Endothelial cell of umbilical vein (primary cell): ENCODE measurements at regions not wholly inside any gene's neighbourhood (a gene's known extent, or its start where the extent isn't known, plus 50 kb on each side); places are given as distances from the start of the nearest gene placed in this dataset.

Source experiments
- BruUV-seq: library from RNA; stranded (reverse); fragments of 400-500 nt; replicated peaks from 2 replicates; lab custom pipeline; 2021; lab: Mats Ljungman, UMichigan
- CTCF ChIA-PET: fragments of 300-600, 350-600 bp; sonication (Branson Sonifier 250); formaldehyde crosslinking; loops from one replicate; lab custom pipeline; 2021; ENCODE audit warnings: antibody characterized with exemption, inconsistent platforms; lab: Charles Lee
- POLR2A ChIA-PET: fragments of 300-600, 350-600 bp; sonication (Branson Sonifier 250); formaldehyde crosslinking; loops from one replicate; lab custom pipeline; 2021; ENCODE audit warnings: antibody characterized with exemption, inconsistent platforms; lab: Charles Lee
- DNase-seq: peaks from one replicate; pipeline ENCODE4 v3.0.0-alpha.2; 2011; ENCODE audit warnings: low read depth, low spot score
- FAIRE-seq: peaks from 2 replicates; lab custom pipeline; 2011; peaks lifted over from hg19 to GRCh38; lab: Jason Lieb, UNC
- H2AFZ ChIP-seq: 2 replicates; pipeline ENCODE4 v1.6.0; 2012; ENCODE audit warnings: low read depth, low read length, control low read depth, inconsistent platforms
- H3K27ac ChIP-seq: 2 replicates; pipeline ENCODE4 v1.5.1; 2011; ENCODE audit warnings: low read depth, mild to moderate bottlenecking, control low read depth, low read length, moderate library complexity; ENCODE audit not compliant: insufficient read depth
- H3K27me3 ChIP-seq, 2 experiments: 2 replicates each; pipeline versions ENCODE4 v1.6.0 to v1.6.1; 2011; ENCODE audit warnings: low read length in 2 of 2, mixed read lengths in 1 of 2; ENCODE audit not compliant: control insufficient read depth in 2 of 2, insufficient read depth in 2 of 2
- H3K36me3 ChIP-seq, 2 experiments: 2 replicates in 1 of 2; 3 replicates in 1 of 2; pipeline ENCODE4 v1.5.1; 2011; ENCODE audit warnings: low read length in 2 of 2, mild to moderate bottlenecking in 1 of 2, moderate library complexity in 1 of 2; ENCODE audit not compliant: control insufficient read depth in 2 of 2, insufficient read depth in 2 of 2; ENCODE audit errors: extremely low read depth in 1 of 2
- H3K4me1 ChIP-seq: 3 replicates; pipeline ENCODE4 v1.5.1; 2011; ENCODE audit warnings: mild to moderate bottlenecking, low read length; ENCODE audit not compliant: control insufficient read depth, insufficient read depth; ENCODE audit errors: extremely low read depth
- H3K4me2 ChIP-seq: 2 replicates; pipeline ENCODE4 v1.6.1; 2011; ENCODE audit warnings: low read length, control low read depth, mixed read lengths; ENCODE audit not compliant: insufficient read depth
- H3K4me3 ChIP-seq, 3 experiments: fragments of 200-600 bp in 1 of 3; sonication (generic), shearing (Covaris generic) in 1 of 3; replicated peaks in 1 of 3; 2 replicates each; pipeline ENCODE4 v1.5.1; 2011 to 2016; ENCODE audit warnings: control low read depth in 3 of 3, low read length in 3 of 3, mild to moderate bottlenecking in 2 of 3, inconsistent platforms in 1 of 3, low read depth in 1 of 3, moderate library complexity in 1 of 3; ENCODE audit not compliant: insufficient read depth in 1 of 3
- H3K79me2 ChIP-seq: 2 replicates; pipeline ENCODE4 v1.6.0; 2012; ENCODE audit warnings: low read length, inconsistent platforms; ENCODE audit not compliant: control insufficient read depth, insufficient read depth
- H3K9ac ChIP-seq: replicated peaks from 2 replicates; pipeline ENCODE3; 2011; ENCODE audit warnings: low read length, control low read depth; ENCODE audit not compliant: insufficient read depth; ENCODE audit errors: extremely low read depth
- H3K9me1 ChIP-seq: replicated peaks from 3 replicates; pipeline ENCODE4 v1.6.0; 2011; ENCODE audit warnings: mild to moderate bottlenecking, low read length; ENCODE audit not compliant: control insufficient read depth, insufficient read depth; ENCODE audit errors: extremely low read depth
- H3K9me3 ChIP-seq: replicated peaks from 2 replicates; pipeline ENCODE4 v1.5.1; 2012; ENCODE audit warnings: low read length, inconsistent platforms; ENCODE audit not compliant: control insufficient read depth, insufficient read depth
- H4K20me1 ChIP-seq: replicated peaks from 2 replicates; pipeline ENCODE3; 2011; ENCODE audit warnings: mild to moderate bottlenecking, low read length; ENCODE audit not compliant: control insufficient read depth, insufficient read depth; ENCODE audit errors: extremely low read depth
- EZH2 ChIP-seq: IDR thresholded peaks from 2 replicates; pipeline ENCODE4 v1.6.1; 2012; ENCODE audit warnings: borderline replicate concordance, low read depth, mild to moderate bottlenecking, moderate library complexity, low read length, inconsistent platforms; ENCODE audit not compliant: severe bottlenecking
- FOS ChIP-seq: IDR thresholded peaks from 2 replicates; pipeline ENCODE4 v1.6.1; 2011; ENCODE audit warnings: mild to moderate bottlenecking, low read length, moderate library complexity, borderline replicate concordance; ENCODE audit not compliant: insufficient read depth
- GATA2 ChIP-seq: IDR thresholded peaks from 2 replicates; pipeline ENCODE4 v1.7.0; 2011; ENCODE audit warnings: low read depth, mild to moderate bottlenecking, moderate library complexity, mixed read lengths, low read length; ENCODE audit not compliant: insufficient read length, insufficient read depth
- JUN ChIP-seq: IDR thresholded peaks from 2 replicates; pipeline ENCODE4 v1.6.1; 2011; ENCODE audit warnings: borderline replicate concordance, low read depth; ENCODE audit not compliant: insufficient read length, insufficient read depth
- MYC ChIP-seq: IDR thresholded peaks from one replicate; pipeline ENCODE4 v1.6.1; 2011; ENCODE audit warnings: mild to moderate bottlenecking, low read depth, low read length
- POLR2A ChIP-seq: IDR thresholded peaks from 2 replicates; pipeline ENCODE4 v1.6.1; 2012; ENCODE audit warnings: low read depth, mild to moderate bottlenecking, control low read depth, low read length
- POLR2AphosphoS5 ChIP-seq: IDR thresholded peaks from 2 replicates; pipeline ENCODE4 v1.6.1; 2012; ENCODE audit warnings: low read depth, mild to moderate bottlenecking, control low read depth, low read length, moderate library complexity; ENCODE audit not compliant: insufficient read depth
- dilution Hi-C: fragments of 300-500 bp; cut with MboI; formaldehyde crosslinking; loops from one replicate; pipeline ENCODE4 v1.15.0; 2019; ENCODE audit warnings: low sequenced_read_pairs; ENCODE audit not compliant: extremely low pct_ligation_motif_present
- intact Hi-C: fragments of 100-400 bp; cut with micrococcal nuclease; formaldehyde crosslinking; loops from one replicate; pipeline ENCODE4 v1.10.0; 2022
- TF ChIP-seq, protein P1 (sequence below): IDR thresholded peaks from 2 replicates; pipeline ENCODE4 v1.6.1; 2011; ENCODE audit not compliant: insufficient read depth, insufficient read length

DNA sequence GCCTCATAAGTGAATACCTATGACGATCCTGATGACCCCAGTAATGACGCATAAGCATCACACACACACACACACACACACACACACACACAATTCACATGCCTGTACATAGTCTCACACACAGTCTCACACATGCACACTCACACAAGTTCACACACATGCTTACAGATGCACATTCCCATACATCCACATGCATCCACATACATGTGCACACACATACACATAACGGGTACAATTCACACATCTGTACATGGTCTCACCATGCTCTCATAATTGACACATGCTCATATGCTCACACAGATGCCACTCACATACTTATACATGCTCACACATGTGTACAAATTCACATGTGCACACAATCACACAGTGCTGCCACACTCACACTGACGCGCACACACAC, 105.7 kb upstream of the VSTM2B start:
- Histone ChIP-seq H3K9me3 (peaks cover 6% of the 10 kb centered on the region), H4K20me1 (no peaks in the 10 kb centered on the region), H3K9ac (no peak overlapping the region), H3K9me1 (no peaks in the 10 kb centered on the region), H2AFZ (no peak overlapping the region), H3K27me3 (no peaks in the 10 kb centered on the region), H3K36me3 (no peaks in the 10 kb centered on the region), H3K27ac (no peak overlapping the region), H3K4me1 (no peaks in the 10 kb centered on the region), H3K79me2 (no peaks in the 10 kb centered on the region), H3K4me2 (no peak overlapping the region), H3K4me3 (no peak overlapping the region)
- DNase-seq, result no peak
- intact Hi-C loops (no loop called here), dilution Hi-C loops (no loop called here)
- TF ChIP-seq FOS (no peak), EZH2 (no peak)
- no TSS peak for BruUV-seq
- ChIA-PET CTCF (no interaction called here), POLR2A (no interaction called here)
- FAIRE-seq, result no peak

DNA sequence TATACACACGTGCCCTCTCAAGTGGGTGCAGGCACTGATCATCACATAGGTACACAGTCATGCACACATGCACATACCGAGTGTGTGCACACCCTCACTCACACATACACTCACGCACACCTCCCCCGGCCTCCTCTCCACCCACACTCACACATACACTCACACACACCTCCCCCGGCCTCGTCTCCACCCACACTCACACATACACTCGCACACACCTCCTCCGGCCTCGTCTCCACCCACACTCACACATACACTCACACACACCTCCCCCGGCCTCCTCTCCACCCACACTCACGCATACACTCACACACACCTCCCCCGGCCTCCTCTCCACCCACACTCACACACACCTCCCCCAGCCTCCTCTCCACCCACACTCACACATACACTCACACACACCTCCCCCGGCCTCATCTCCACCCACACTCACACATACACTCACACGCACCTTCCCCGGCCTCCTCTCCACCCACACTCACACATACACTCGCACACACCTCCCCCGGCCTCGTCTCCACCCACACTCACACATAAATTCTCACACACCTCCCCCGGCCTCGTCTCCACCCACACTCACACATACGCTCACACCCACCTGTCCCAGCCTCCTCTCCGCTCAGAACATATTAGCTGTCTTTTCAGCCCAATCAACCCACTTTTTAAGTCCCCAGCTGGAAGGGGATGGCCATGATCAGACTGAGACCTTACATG, 105.2 kb upstream of the VSTM2B start:
- DNase-seq, result no peak
- no TSS peak for BruUV-seq
- Histone ChIP-seq H4K20me1 (no peaks in the 10 kb centered on the region), H3K4me3 (no peak overlapping the region), H3K9me1 (no peaks in the 10 kb centered on the region), H3K27me3 (no peaks in the 10 kb centered on the region), H3K9ac (no peak overlapping the region), H2AFZ (no peak overlapping the region), H3K4me2 (no peak overlapping the region), H3K36me3 (no peaks in the 10 kb centered on the region), H3K79me2 (no peaks in the 10 kb centered on the region), H3K27ac (no peak overlapping the region), H3K4me1 (no peaks in the 10 kb centered on the region), H3K9me3 (peaks cover 7% of the 10 kb centered on the region)
- ChIA-PET POLR2A (no interaction called here), CTCF (no interaction called here)
- dilution Hi-C loops (no loop called here), intact Hi-C loops (no loop called here)
- no peak for FAIRE-seq
- TF ChIP-seq GATA2 (no peak), POLR2A (no peak), MYC (no peak), JUN (no peak), POLR2AphosphoS5 (no peak), FOS (no peak), EZH2 (no peak)
- TF ChIP-seq, protein P1, sequence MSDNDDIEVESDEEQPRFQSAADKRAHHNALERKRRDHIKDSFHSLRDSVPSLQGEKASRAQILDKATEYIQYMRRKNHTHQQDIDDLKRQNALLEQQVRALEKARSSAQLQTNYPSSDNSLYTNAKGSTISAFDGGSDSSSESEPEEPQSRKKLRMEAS, result no peak
